ENCODE measurements at regions not wholly inside any gene's neighbourhood (a gene's known extent, or its start where the extent isn't known, plus 50 kb on each side); places are given as distances from the start of the nearest gene placed in this dataset.
"Not testable (repeated sequence)": the region's sequence is repeated elsewhere in the genome, so short reads cannot be mapped to it uniquely, and the experiment has no call there.

- not testable (repeated sequence) for TF ChIP-seq POLR2A, CTCF, POLR2AphosphoS5, EP300 (IDR thresholded peaks at IDR 0.05)
Measured at GRCh38 chr12:131284954-131285904, 331.5 kb downstream of the ADGRD1 start.

Measured in suprapubic skin (tissue), 4 donors.